ENCODE measurements at regions not wholly inside any gene's neighbourhood (a gene's known extent, or its start where the extent isn't known, plus 50 kb on each side); places are given as distances from the start of the nearest gene placed in this dataset.
"Not testable (repeated sequence)": the region's sequence is repeated elsewhere in the genome, so short reads cannot be mapped to it uniquely, and the experiment has no call there.

DNA sequence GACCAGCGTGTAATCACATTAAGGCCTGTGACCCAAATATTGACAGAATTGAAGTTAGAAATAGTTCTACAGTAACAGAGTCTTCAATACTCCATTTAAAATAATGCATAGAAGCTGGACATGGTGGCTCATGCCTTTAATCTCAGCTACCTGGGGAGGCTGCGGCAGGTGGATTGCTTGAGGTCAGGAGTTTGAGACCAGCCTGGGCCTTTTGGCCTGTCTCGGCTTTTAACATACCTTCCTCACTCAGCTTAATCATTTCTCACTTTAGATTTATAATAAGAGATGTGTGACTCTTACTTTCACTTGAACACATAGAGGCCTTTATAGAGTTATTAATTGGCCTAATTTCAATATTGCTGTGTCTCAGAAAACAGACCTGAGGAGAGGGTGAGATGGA lies 454.9 kb downstream of the SPATA31A1 start:
- intact Hi-C loops (cut with DNase I) = not testable (repeated sequence)
- DNase-seq = peak in 1 of 42 donors; percentile 27

DNA sequence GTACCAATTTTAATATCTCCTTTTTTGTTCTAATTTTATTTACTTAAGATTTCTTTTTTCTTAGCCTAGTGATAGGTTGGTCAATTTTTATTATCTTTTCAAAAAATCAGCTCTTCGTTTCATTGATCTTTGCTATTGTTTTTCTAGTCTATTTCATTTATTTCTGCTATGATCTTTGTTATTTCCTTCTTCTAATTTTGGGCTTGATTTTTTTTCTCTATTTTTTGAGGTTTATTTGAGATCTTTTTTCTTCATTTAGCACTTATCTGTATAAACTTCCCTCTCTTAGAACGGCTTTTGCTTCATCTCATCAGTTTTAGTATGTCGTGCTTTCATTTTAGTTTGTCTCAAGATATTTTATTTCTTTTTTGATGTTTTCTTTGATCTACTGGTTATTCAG lies 456.1 kb downstream of the SPATA31A1 start:
- DNase-seq; intact Hi-C loops (cut with DNase I): not testable (repeated sequence)

DNA sequence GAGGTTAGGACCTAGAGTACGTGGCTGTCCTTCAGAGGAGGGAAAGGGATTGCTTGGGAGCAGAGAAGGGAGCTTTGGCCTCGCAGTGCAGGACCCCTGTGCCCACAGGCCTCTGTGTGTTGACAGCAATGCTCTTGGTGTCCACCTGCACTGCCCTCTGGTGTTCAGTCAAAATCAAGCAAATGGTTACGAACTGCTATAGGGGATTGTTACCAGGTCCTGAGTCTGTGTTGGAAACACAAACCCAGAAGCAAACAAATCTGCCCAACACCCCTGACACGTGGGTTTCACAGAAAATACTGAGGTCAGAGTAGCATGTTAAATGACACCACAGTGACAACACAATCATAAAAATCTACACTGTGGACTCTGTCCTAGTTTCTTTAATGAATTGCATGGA lies 473.0 kb downstream of the SPATA31A1 start:
- intact Hi-C loops (cut with DNase I) = not testable (repeated sequence)
- DNase-seq = peak in 1 of 42 donors; percentile 21
